HEK293T (cell line): ENCODE measurements at regions not wholly inside any gene's neighbourhood (a gene's known extent, or its start where the extent isn't known, plus 50 kb on each side); places are given as distances from the start of the nearest gene placed in this dataset.
"Not testable (repeated sequence)": the region's sequence is repeated elsewhere in the genome, so short reads cannot be mapped to it uniquely, and the experiment has no call there.

ENCODE experiments used
- CTCF ChIA-PET: fragments of 350-600 bp; formaldehyde crosslinking; extraction: SDS; loops from one replicate; lab custom pipeline; 2021; ENCODE audit warnings: antibody characterized with exemption, inconsistent platforms; lab: Yijun Ruan, JAX
- POLR2A ChIA-PET: fragments of 350-600 bp; formaldehyde crosslinking; extraction: SDS; loops from one replicate; lab custom pipeline; 2020; ENCODE audit warnings: antibody characterized with exemption, inconsistent platforms; lab: Yijun Ruan, JAX
- DNase-seq: peaks from one replicate; pipeline ENCODE4 v3.0.0; 2012; ENCODE audit warnings: mixed read lengths; ENCODE audit errors: extremely low spot score
- ARNT ChIP-seq: fragments of 450-650 bp; IDR thresholded peaks from 2 replicates; pipeline ENCODE4 v1.6.1; 2017; ENCODE audit warnings: mild to moderate bottlenecking
- BHLHE40 ChIP-seq: fragments of 450-650 bp; IDR thresholded peaks from 2 replicates; pipeline ENCODE4 v1.6.1; 2016; ENCODE audit warnings: mild to moderate bottlenecking, moderate library complexity, borderline replicate concordance
- CTBP1 ChIP-seq: fragments of 450-650 bp; IDR thresholded peaks from 2 replicates; pipeline ENCODE4 v1.6.1; 2016; ENCODE audit warnings: borderline replicate concordance
- ELF4 ChIP-seq: fragments of 450-650 bp; IDR thresholded peaks from 2 replicates; pipeline ENCODE4 v1.6.1; 2017; ENCODE audit warnings: antibody characterized with exemption
- FOXA1 ChIP-seq: fragments of 450-650 bp; IDR thresholded peaks from 2 replicates; pipeline ENCODE4 v1.6.1; 2016; ENCODE audit warnings: mild to moderate bottlenecking
- FOXK2 ChIP-seq: fragments of 450-650 bp; IDR thresholded peaks from 2 replicates; pipeline ENCODE4 v1.6.1; 2016; ENCODE audit warnings: mild to moderate bottlenecking
- FOXM1 ChIP-seq: fragments of 450-650 bp; IDR thresholded peaks from 2 replicates; pipeline ENCODE4 v1.6.1; 2017; ENCODE audit warnings: mild to moderate bottlenecking, borderline replicate concordance
- HDGF ChIP-seq: fragments of 450-650 bp; IDR thresholded peaks from 2 replicates; pipeline ENCODE4 v1.6.1; 2017; ENCODE audit warnings: antibody characterized with exemption, borderline replicate concordance
- L3MBTL2 ChIP-seq: fragments of 450-650 bp; conservative IDR thresholded peaks from 2 replicates; pipeline ENCODE4 v1.6.1; 2016; ENCODE audit warnings: mild to moderate bottlenecking
- LEF1 ChIP-seq: fragments of 450-650 bp; IDR thresholded peaks from 2 replicates; pipeline ENCODE4 v1.6.1; 2017; ENCODE audit warnings: mild to moderate bottlenecking, borderline replicate concordance
- NFRKB ChIP-seq: fragments of 450-650 bp; IDR thresholded peaks from 2 replicates; pipeline ENCODE4 v1.6.1; 2016; ENCODE audit warnings: mild to moderate bottlenecking, moderate library complexity
- PKNOX1 ChIP-seq: fragments of 450-650 bp; IDR thresholded peaks from 2 replicates; pipeline ENCODE4 v1.6.1; 2016
- SP1 ChIP-seq: fragments of 450-650 bp; IDR thresholded peaks from 2 replicates; pipeline ENCODE4 v1.6.1; 2017
- SUZ12 ChIP-seq: fragments of 450-650 bp; IDR thresholded peaks from 2 replicates; pipeline ENCODE4 v1.6.1; 2016; ENCODE audit warnings: mild to moderate bottlenecking
- TARDBP ChIP-seq: fragments of 450-650 bp; IDR thresholded peaks from 2 replicates; pipeline ENCODE4 v1.6.1; 2016
- ZNF384 ChIP-seq: fragments of 450-650 bp; IDR thresholded peaks from 2 replicates; pipeline ENCODE4 v1.6.1; 2016

DNA sequence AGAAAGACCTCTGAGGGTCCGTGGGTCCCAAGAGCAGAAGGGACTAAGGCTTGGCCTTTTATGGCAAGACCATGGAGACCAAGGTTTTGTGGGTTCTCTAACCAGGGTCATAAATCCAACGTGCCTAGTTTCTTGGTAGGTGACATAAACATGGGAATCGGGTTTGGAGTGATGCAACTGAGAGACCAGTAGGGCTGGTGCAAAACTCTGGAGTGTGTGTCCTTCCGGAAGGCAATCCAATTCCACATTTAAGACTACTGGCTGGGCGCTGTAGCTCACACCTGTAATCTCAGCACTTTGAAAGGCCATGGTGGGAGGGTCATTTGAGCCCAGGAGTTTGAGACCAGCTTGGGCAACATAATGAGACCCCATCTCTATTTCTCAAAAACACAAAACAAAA lies 116.5 kb upstream of the ARG1 start:
- CTCF ChIA-PET = interaction anchor here (0.7 kb wide), 2 partner anchors 31 to 98 kb away, joined by 3 read pairs; no protein-coding TSS in a partner anchor
- TF ChIP-seq HDGF (no peak), FOXM1 (no peak), CTBP1 (no peak), ZNF384 (no peak), TARDBP (no peak), FOXK2 (no peak), FOXA1 (no peak), L3MBTL2 (no peak), BHLHE40 (no peak), ELF4 (no peak), ARNT (no peak), NFRKB (no peak), SP1 (no peak), SUZ12 (no peak), LEF1 (no peak), PKNOX1 (no peak)
- POLR2A ChIA-PET = no interaction called here

GRCh38 chr6:131459005-131459404 lies 114.0 kb upstream of the ARG1 start:
- ChIA-PET CTCF (interaction anchor here (0.8 kb wide), 1 partner anchor 54 kb away, joined by 3 read pairs; no protein-coding TSS in a partner anchor), POLR2A (no interaction called here)
- no peak for DNase-seq
- TF ChIP-seq ARNT (no peak), FOXM1 (no peak), BHLHE40 (no peak), SUZ12 (no peak), LEF1 (no peak), SP1 (no peak), L3MBTL2 (no peak), PKNOX1 (no peak), ELF4 (no peak), NFRKB (no peak), HDGF (no peak), ZNF384 (no peak), FOXK2 (no peak), CTBP1 (no peak), TARDBP (no peak), FOXA1 (no peak)

More for the DNA sequence above, 116.5 kb upstream of the ARG1 start:
- no peak for DNase-seq

GRCh38 chr6:131460614-131461000 lies 112.4 kb upstream of the ARG1 start:
- CTCF ChIA-PET = interaction anchor here (0.7 to 1.6 kb wide), 2 partner anchors 11 to 21 kb away, joined by 3 to 9 read pairs; no protein-coding TSS in a partner anchor
- TF ChIP-seq FOXM1 (no peak), LEF1 (no peak), TARDBP (no peak), NFRKB (no peak), PKNOX1 (no peak)
- no peak for DNase-seq
- POLR2A ChIA-PET = no interaction called here

- ChIA-PET POLR2A (no interaction called here), CTCF (no interaction called here)
- no peak for DNase-seq
- no peak for TF ChIP-seq L3MBTL2
- TF ChIP-seq BHLHE40 = no peak
- no peak for TF ChIP-seq ZNF384
- TF ChIP-seq TARDBP = no peak
- TF ChIP-seq CTBP1 = no peak
- TF ChIP-seq FOXM1 = no peak
- TF ChIP-seq SP1 = no peak
- no peak for TF ChIP-seq FOXK2
- TF ChIP-seq LEF1 = no peak
- no peak for TF ChIP-seq ARNT
- TF ChIP-seq FOXA1 = no peak
These were observed 103.9 kb upstream of the ARG1 start for GRCh38 chr6:131469130-131469529.

DNA sequence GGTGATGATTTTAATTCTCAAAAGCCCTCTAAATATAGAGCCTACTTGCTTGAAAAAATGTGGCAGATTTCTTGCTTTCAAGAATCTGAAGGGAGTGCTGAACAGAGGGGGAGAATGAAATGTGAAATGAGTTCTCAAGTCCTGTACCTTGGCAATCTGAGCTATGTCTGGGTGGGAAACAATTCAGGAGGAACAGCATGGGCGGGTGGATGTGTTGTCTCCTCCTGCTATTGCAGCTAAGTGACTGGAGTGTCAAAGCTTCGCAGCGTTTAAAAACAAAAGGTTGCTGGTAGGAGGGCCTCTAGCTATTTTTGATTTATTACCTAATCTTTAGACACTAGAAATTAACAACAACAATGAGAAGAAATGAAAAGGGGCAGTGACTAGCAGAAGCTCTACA lies 102.5 kb upstream of the ARG1 start:
- no peak for DNase-seq
- CTCF ChIA-PET = interaction anchor here (1.5 kb wide), 1 partner anchor 10 kb away, joined by 9 read pairs; no protein-coding TSS in a partner anchor
- TF ChIP-seq FOXM1 (no peak), ELF4 (no peak), FOXA1 (no peak), L3MBTL2 (no peak), SUZ12 (no peak), SP1 (no peak), BHLHE40 (no peak), FOXK2 (no peak), ZNF384 (no peak), PKNOX1 (no peak), ARNT (no peak), HDGF (no peak), TARDBP (no peak), LEF1 (no peak)
- POLR2A ChIA-PET = no interaction called here

- TF ChIP-seq FOXA1 = no peak
- no peak for TF ChIP-seq FOXK2
- TF ChIP-seq LEF1 = no peak
- TF ChIP-seq BHLHE40 = no peak
- TF ChIP-seq ZNF384 = no peak
- no peak for TF ChIP-seq PKNOX1
- no peak for TF ChIP-seq FOXM1
- no peak for TF ChIP-seq L3MBTL2
- no peak for TF ChIP-seq HDGF
- TF ChIP-seq ARNT = no peak
- TF ChIP-seq TARDBP = no peak
- no peak for TF ChIP-seq ELF4
- no peak for TF ChIP-seq NFRKB
- no peak for TF ChIP-seq SP1
- TF ChIP-seq SUZ12 = no peak
- TF ChIP-seq CTBP1 = no peak
- ChIA-PET POLR2A (no interaction called here), CTCF (interaction anchor here (1.5 kb wide), 1 partner anchor 11 kb away, joined by 9 read pairs; no protein-coding TSS in a partner anchor)
- DNase-seq = no peak
These were observed 101.7 kb upstream of the ARG1 start for GRCh38 chr6:131471331-131471730.

- POLR2A ChIA-PET, CTCF ChIA-PET, DNase-seq: not testable (repeated sequence)
These were observed 99.7 kb upstream of the ARG1 start for GRCh38 chr6:131473303-131473702.
